Right lobe of liver (tissue), 4 donors: ENCODE measurements at regions not wholly inside any gene's neighbourhood (a gene's known extent, or its start where the extent isn't known, plus 50 kb on each side); places are given as distances from the start of the nearest gene placed in this dataset.

ENCODE experiments used
- POLR2A ChIP-seq: fragments of 450-650 bp; IDR thresholded peaks from one replicate; pipeline ENCODE4 v1.6.1; 2017; ENCODE audit warnings: antibody characterized with exemption, mild to moderate bottlenecking
- TF ChIP-seq, protein P1 (sequence below), 4 donors: fragments of 200-600 bp in 3 of 4; fragments of 450-650 bp in 1 of 4; IDR thresholded peaks; one replicate each; pipeline versions ENCODE4 v1.5.1 to v1.8.0; 2016 to 2022; ENCODE audit warnings: antibody characterized with exemption in 4 of 4, mild to moderate bottlenecking in 2 of 4
- donor health status: DM: no; HTN: no; CAD: no.
- donor health status: DM: no; HTN: no; CAD: no.
- donor health status: DM: no; HTN: yes; CAD: no.

DNA sequence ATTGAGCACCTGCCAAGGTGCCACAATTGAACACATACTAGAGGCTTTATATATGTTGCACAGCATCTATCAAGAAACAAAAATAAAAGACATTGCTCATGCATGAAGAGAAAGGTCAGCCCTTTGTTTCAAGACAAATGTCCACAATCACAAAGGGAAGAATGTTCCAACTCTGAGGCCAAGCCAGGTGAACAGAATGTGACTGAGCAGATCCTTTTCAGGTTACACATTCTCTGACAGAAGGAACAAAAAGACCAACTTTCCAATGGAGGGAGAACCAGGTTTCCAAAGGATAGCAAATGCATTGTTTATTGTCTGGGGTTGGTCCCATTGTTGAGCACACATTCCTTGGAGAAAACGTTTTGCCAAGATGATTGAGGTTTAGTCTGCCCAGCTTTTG, 50.2 kb upstream of the FAM174B start:
- TF ChIP-seq, protein P1, sequence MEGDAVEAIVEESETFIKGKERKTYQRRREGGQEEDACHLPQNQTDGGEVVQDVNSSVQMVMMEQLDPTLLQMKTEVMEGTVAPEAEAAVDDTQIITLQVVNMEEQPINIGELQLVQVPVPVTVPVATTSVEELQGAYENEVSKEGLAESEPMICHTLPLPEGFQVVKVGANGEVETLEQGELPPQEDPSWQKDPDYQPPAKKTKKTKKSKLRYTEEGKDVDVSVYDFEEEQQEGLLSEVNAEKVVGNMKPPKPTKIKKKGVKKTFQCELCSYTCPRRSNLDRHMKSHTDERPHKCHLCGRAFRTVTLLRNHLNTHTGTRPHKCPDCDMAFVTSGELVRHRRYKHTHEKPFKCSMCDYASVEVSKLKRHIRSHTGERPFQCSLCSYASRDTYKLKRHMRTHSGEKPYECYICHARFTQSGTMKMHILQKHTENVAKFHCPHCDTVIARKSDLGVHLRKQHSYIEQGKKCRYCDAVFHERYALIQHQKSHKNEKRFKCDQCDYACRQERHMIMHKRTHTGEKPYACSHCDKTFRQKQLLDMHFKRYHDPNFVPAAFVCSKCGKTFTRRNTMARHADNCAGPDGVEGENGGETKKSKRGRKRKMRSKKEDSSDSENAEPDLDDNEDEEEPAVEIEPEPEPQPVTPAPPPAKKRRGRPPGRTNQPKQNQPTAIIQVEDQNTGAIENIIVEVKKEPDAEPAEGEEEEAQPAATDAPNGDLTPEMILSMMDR (IDR thresholded peaks at IDR 0.05): no peak
- no peak for TF ChIP-seq POLR2A
